ENCODE measurements at regions not wholly inside any gene's neighbourhood (a gene's known extent, or its start where the extent isn't known, plus 50 kb on each side); places are given as distances from the start of the nearest gene placed in this dataset.
"Not testable (repeated sequence)": the region's sequence is repeated elsewhere in the genome, so short reads cannot be mapped to it uniquely, and the experiment has no call there.

DNA sequence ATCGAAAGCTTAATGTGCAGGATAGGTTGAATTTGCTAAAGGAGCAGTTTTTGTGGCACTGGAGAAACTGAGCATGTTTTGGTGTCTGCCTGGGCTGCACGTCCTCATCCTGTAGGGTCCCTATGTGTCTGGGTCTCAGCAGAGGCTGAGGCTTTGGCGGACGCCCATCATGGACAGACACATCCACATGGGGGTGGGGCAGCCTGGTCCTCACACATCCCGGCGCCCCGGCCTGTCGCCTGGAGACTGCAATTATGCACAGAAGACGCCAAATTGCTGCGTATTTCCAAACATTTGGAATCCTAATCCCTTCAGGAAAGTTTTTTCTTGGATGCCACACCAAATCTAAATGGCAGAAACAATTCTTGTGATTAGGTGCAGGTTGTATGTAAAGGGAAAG, 128.2 kb upstream of the TWIST2 start:
- POLR2A ChIA-PET: no interaction called here

DNA sequence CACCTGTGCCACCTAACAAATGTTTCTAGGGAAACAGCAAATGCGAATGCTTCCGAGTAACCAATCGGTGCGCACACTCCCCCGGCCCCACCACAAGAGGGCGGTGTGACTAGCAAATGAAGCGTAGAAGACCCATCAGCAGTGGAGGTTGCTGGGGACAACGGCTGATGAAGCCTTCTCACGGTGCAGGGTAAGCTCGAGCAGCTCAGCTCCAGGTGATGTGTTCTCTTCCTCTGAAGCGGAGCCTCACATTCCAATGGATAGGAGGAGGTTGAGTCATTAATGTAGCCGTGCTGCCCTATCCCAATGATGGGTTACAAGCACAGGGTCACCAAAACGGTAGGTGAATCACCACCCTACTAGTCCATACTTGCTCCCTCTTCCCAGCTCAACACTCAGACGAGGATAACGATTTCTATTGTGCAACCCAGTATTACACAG, 127.6 kb upstream of the TWIST2 start:
- POLR2A ChIA-PET: interaction anchor here (0.5 kb wide), 1 partner anchor 11 kb away, joined by 3 read pairs; no protein-coding TSS in a partner anchor
- TF ChIP-seq, protein P1, sequence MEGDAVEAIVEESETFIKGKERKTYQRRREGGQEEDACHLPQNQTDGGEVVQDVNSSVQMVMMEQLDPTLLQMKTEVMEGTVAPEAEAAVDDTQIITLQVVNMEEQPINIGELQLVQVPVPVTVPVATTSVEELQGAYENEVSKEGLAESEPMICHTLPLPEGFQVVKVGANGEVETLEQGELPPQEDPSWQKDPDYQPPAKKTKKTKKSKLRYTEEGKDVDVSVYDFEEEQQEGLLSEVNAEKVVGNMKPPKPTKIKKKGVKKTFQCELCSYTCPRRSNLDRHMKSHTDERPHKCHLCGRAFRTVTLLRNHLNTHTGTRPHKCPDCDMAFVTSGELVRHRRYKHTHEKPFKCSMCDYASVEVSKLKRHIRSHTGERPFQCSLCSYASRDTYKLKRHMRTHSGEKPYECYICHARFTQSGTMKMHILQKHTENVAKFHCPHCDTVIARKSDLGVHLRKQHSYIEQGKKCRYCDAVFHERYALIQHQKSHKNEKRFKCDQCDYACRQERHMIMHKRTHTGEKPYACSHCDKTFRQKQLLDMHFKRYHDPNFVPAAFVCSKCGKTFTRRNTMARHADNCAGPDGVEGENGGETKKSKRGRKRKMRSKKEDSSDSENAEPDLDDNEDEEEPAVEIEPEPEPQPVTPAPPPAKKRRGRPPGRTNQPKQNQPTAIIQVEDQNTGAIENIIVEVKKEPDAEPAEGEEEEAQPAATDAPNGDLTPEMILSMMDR (IDR thresholded peaks at IDR 0.05; ENCODE audit: insufficient read depth, low read depth, low read length): peak; percentile 66
- CTCF ChIA-PET: interaction anchor here (0.7 to 2.2 kb wide), 4 partner anchors 12 to 195 kb away, joined by 3 to 7 read pairs (median 4); no protein-coding TSS in a partner anchor
- Histone ChIP-seq H3K27me3 (ENCODE audit: control insufficient read depth, insufficient read depth, low read length) (no peaks in the 10 kb centered on the region), H3K36me3 (ENCODE audit: control insufficient read depth, insufficient read depth, low read length) (no peaks in the 10 kb centered on the region), H3K4me3 (ENCODE audit: low read depth, low read length) (no peak overlapping the region)
- no peak for DNase-seq (ENCODE audit: low read depth)

More for the DNA sequence above, 128.2 kb upstream of the TWIST2 start:
- CTCF ChIA-PET: interaction anchor here (0.7 to 2.2 kb wide), 4 partner anchors 12 to 194 kb away, joined by 3 to 7 read pairs (median 4); no protein-coding TSS in a partner anchor
- H3K4me3 ChIP-seq (ENCODE audit: low read depth, low read length): no peak overlapping the region
- H3K27me3 ChIP-seq (ENCODE audit: control insufficient read depth, insufficient read depth, low read length): no peaks in the 10 kb centered on the region
- TF ChIP-seq, protein P1 (IDR thresholded peaks at IDR 0.05; ENCODE audit: insufficient read depth, low read depth, low read length): no peak
- no peak for DNase-seq (ENCODE audit: low read depth)
- H3K36me3 ChIP-seq (ENCODE audit: control insufficient read depth, insufficient read depth, low read length): no peaks in the 10 kb centered on the region

DNA sequence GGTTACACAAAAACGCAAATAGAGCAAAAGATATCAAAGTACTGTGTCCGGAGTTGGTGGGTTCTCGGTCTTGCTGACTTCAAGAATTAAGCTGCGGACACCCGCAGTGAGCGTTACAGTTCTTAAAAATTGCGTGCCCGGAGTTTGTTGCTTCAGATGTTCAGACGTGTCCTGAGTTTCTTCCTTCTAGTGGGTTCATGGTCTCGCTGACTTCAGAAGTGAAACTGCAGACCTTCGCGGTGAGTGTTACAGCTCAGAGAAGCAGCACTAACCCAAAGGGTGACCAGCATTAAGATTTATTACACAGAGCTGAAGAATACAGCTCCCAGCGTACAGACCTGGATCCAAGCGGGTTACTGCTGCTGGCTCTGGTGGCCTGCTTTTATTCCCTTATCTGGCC, 125.7 kb upstream of the TWIST2 start:
- ChIA-PET POLR2A (no interaction called here), CTCF (interaction anchor here (1.1 kb wide), 1 partner anchor 64 kb away, joined by 3 read pairs; no protein-coding TSS in a partner anchor)
- H3K36me3 ChIP-seq (ENCODE audit: control insufficient read depth, insufficient read depth, low read length): no peaks in the 10 kb centered on the region
- no peak overlapping the region for H3K4me3 ChIP-seq (ENCODE audit: low read depth, low read length)
- no peak for DNase-seq (ENCODE audit: low read depth)
- TF ChIP-seq, protein P1 (IDR thresholded peaks at IDR 0.05; ENCODE audit: insufficient read depth, low read depth, low read length): no peak
- H3K27me3 ChIP-seq (ENCODE audit: control insufficient read depth, insufficient read depth, low read length): no peaks in the 10 kb centered on the region

DNA sequence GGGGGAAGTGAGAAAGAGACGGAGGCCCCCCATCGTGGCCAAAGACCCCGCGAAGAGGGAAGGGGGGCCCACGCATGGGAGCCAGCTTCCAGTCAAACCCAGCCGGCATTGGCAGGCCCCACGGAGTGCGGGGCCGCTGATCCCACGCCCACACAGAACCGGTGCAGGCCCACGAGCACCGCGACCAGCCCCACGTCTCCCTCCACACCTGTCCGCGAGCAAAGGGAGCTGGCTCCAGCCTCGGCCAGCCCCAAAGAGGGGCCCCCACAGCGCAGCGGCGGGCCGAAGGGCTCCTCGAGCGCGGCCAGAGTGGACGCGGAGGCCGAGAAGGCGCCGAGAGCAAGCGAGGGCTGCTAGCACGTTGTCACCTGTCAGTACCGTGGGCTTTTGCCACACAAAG, 125.0 kb upstream of the TWIST2 start:
- ChIA-PET POLR2A (no interaction called here), CTCF (interaction anchor here (1.1 kb wide), 1 partner anchor 63 kb away, joined by 3 read pairs; no protein-coding TSS in a partner anchor)
- no peaks in the 10 kb centered on the region for H3K36me3 ChIP-seq (ENCODE audit: control insufficient read depth, insufficient read depth, low read length)
- no peaks in the 10 kb centered on the region for H3K27me3 ChIP-seq (ENCODE audit: control insufficient read depth, insufficient read depth, low read length)
- no peak for DNase-seq (ENCODE audit: low read depth)
- TF ChIP-seq, protein P1 (IDR thresholded peaks at IDR 0.05; ENCODE audit: insufficient read depth, low read depth, low read length): no peak
- no peak overlapping the region for H3K4me3 ChIP-seq (ENCODE audit: low read depth, low read length)

GRCh38 chr2:238723740-238724320, 124.1 kb upstream of the TWIST2 start:
- H3K27me3 ChIP-seq (ENCODE audit: control insufficient read depth, insufficient read depth, low read length); H3K4me3 ChIP-seq (ENCODE audit: low read depth, low read length); DNase-seq (ENCODE audit: low read depth); H3K36me3 ChIP-seq (ENCODE audit: control insufficient read depth, insufficient read depth, low read length): not testable (repeated sequence)
- POLR2A ChIA-PET: interaction anchor here (0.6 kb wide), 2 partner anchors 39 to 208 kb away, joined by 3 to 5 read pairs; no protein-coding TSS in a partner anchor
- CTCF ChIA-PET: interaction anchor here (0.7 kb wide), 1 partner anchor 62 kb away, joined by 3 read pairs; no protein-coding TSS in a partner anchor

All from BJ (cell line).